H4 (cell line): ENCODE measurements at regions not wholly inside any gene's neighbourhood (a gene's known extent, or its start where the extent isn't known, plus 50 kb on each side); places are given as distances from the start of the nearest gene placed in this dataset.

Experiments used
- DNase-seq: peaks from one replicate; pipeline ENCODE4 v3.0.0-alpha.2; 2015; ENCODE audit warnings: low spot score

DNA sequence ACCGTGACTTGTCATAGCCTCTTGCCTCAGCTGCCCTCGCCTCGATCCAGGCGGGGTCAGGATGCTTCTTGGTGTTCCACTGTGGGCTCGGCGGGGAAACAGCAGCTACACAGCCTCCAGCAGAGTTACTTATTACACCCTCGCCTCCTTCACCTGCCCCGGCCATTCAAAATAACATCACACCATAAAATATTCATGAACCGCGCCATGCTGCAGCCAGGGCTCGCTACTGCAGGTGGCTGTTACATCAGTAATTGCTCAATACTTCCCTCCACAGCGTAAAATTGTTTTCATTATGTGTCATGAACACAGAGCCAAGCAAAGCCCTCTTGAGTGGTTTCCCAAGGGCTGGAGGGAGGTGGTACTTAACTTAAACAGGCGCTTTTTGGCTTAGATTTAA is 241.5 kb upstream of the SP8 start:
- DNase-seq: peak; percentile 85

DNA sequence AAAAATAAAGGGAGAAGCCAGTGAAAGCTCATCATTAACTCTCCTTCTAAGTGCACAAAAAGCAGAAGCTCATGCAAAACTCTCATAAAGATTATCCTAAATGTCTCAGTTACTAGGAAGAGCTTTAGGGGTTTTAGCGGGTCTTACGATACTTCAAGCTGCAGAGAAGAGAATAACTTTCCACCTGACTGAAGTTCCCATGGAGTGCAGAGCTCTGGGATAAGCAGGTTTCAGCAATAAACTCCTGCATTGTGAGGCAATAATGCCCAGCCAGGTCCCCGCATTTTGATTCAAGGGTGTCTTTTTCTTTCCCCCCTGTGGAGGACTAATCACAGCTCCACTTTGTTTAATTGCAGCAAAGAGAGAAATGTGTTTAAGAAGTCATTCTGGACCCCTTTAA is 241.9 kb upstream of the SP8 start:
- no peak for DNase-seq

DNA sequence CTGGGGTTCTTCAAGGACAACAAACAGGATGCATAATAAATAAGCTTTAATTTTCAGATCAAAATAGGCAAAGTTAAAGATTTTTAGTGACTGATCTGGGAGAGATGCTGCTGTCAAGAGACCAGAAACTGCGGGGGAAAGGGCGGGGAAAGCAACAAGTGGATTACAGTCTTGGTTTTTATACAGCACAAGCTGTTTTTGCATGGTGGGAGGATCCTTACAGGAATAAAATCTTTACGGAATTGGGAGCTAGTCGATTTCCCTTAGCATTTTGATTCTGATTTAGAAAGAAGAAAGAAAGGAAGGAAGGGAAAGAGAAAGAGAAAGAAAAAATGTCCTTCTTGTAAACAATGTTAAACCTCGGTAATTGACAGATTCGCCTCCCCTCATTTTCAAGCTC is 242.3 kb upstream of the SP8 start:
- no peak for DNase-seq

DNA sequence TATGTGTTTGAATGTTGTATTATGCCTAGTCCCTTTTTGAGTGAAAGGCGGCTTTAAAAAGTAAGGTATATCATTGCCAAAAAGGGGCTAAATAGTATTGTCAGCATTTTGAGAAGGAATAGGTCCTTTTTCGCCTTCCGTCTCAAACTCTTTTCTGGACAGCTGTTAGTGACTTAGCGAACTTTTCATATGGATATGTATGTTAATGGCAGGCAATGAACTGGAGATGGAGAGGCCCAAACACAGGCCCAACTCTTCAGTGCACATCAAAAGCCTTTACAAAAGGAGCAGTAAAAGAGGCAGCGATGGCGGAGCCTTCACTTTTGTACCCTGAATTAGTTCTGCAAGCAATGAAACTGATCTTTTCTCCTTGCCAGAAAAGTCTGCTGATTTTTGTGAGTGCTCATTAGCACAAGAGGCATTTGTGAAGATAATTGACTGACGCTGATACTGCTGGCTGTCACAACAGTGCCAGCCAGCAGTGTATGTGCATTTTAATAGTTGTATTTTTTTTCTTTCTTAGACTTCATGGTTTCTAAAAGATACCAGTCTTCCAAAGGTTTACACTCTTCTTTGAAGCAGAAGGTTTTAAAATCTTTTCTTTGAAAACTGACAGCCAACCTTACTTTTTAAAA is 243.7 kb upstream of the SP8 start:
- no peak for DNase-seq

DNA sequence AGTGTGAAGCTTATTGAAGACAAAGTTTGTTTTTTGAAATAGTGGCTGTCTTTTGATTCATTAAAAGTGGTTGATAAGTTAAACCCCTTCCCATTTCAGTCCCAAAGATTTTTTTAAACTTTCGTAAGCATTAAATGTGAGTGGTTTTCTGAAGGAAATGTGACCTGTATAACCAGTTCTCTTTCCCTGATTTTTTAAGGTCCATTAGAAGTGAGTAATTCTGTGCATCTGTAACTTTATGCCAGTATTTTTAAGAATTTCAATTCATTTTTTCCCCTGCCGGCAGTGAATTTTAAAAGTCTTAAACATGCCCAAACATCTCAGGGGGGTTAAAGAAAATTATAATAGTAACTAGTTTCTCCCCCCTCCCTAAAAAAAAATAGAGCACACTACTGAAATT is 254.6 kb upstream of the SP8 start:
- DNase-seq: no peak

DNA sequence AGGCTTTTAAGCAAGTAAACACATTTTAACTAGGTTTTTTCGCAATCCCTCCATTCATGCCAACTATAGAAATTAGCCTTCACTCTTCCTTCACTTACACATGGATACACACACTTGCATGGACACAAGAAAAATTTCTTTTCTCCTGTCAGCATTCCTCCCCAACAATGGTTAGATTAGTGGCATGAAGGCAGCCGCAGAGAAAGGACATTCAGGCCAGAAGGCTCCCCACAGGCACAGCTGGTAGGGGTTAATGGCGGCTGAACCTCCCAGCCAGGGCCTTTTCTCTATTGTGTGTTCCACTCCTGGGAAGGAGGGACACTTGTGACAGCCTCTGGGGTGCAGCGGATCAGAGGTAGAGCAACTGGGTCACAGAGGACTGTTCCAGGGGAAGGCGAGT is 255.0 kb upstream of the SP8 start:
- no peak for DNase-seq

DNA sequence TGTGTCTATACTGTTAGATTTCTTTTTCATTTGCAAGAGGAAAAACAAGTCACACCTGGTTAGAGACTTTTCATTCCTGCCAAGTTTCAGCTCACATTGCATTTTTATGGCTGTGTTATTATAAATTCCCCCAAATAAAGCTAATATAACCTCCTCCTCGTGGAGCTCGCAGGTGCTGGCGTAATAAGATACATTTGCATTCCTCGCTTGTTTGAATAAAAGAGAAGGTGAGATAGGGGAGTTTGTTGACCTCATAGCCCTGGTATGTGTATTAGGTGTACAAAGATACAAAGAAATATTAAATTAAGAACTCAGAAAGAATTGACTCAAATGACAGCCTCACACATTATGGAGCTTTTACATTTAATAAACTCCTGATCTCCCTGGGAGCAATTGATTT is 257.7 kb upstream of the SP8 start:
- DNase-seq: no peak

DNA sequence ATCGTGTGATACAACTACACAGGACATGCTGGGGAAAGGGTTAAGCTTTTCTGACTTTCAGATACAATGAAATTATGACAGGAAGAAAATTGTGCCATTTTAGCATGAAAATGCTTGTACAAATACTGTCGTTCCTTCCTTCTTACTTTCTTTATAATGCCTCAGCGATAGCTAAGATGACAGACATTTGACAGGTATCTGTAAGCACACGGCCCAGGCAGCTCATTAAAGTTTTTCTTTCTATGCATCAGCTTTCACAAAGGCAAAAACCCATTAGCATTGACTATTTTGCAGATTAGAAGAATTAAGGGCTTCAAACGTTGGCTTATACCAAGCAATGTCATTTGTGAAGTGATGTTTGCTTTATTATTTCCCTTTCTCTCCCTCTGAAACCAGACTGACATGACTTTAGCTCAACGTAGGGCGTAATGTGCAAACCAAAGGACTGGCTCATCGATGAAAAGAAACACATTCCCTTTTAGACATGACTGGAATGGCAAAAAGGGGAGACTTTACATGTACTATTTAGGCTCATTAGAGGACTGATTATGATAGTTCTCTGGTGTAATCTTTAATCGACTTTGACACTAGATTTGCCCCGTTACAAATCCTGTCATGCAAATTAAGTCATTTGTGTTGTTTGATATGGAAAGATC is 258.4 kb upstream of the SP8 start:
- DNase-seq: no peak

DNA sequence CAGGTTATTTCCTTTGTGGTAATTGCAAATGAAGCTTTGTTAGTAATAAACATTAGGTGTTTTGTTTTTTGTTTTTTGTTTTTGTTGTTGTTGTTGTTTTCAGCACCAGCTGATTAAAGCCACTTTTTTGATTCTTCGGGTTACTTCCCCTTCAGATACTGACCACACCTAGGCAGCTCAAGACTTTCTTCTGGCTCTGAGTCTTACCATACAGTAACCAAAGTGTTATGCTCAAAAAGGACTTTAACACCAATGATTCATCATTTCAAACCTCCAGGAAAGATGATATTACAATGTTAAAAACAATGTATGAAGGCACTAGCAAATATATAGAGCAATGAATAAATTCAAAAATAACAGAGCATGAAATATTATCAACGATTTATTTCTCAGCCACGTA is 265.2 kb upstream of the SP8 start:
- no peak for DNase-seq

DNA sequence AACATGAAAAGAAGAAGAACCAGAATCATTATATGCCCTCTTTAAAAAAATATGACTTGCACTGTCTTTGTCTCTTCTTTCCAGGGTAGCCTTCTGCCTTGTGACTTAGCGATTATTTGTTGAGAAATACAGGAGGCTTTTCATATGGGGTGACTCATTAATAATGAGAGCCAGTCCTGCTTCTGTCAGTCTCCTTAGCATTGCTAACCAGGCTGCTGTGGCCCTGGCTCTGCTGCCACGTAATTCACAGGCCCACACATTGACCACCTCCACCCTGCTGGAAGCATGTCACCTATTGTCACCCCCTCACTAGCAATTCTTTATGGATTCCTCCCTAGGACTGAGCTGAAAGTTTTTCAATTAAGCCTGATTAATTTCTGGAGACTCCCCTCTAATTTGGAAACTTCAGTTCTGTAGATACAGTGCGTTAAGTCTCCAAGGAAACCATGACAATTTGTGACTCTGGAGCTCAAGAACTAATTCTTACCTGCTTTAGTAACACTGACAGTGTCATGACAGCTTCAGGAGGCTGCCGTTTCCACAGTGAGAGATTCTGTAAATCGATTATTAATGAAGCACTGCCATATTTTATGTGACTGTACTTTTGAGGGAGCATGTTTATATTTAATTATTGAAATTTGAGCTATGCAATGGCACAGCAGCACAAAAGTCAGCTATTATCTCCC is 267.9 kb upstream of the SP8 start:
- no peak for DNase-seq

DNA sequence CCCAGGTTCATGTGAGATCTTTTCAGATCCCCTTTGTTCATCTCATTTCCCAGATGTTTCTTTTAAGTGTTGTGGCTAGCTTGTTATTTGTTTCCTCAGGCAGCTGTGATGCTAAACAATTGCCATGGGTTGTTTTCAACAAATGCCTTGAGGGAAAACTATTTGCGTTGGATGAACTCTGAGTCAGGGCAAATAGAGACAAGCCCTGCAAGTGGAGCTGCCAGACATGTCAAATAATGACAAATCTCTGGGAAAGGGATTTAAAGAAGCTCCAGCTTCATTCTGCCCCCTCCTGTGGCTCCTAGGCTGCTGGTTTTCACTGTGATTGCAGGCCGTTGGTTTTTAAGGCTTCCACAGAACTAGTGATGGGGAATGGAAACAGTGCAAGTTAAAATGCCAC is 272.4 kb upstream of the SP8 start:
- no peak for DNase-seq

DNA sequence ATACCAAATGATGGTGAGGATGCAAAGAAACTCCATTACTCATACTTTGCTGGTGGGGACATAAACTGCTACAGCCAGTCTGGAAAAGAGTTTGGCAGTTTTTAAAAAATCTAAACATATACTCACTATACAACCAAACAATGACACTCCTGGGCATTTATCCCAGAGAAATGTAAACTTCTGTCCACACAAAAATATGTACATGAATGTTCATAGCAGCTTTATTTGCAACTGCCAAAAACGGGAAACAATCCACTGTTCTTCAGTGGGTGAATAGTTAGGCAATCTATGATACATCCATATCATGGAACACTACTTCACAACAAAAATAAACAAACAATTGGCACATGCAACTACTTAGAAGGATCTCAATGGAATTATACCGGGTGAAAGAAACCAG is 276.4 kb upstream of the SP8 start:
- no peak for DNase-seq

DNA sequence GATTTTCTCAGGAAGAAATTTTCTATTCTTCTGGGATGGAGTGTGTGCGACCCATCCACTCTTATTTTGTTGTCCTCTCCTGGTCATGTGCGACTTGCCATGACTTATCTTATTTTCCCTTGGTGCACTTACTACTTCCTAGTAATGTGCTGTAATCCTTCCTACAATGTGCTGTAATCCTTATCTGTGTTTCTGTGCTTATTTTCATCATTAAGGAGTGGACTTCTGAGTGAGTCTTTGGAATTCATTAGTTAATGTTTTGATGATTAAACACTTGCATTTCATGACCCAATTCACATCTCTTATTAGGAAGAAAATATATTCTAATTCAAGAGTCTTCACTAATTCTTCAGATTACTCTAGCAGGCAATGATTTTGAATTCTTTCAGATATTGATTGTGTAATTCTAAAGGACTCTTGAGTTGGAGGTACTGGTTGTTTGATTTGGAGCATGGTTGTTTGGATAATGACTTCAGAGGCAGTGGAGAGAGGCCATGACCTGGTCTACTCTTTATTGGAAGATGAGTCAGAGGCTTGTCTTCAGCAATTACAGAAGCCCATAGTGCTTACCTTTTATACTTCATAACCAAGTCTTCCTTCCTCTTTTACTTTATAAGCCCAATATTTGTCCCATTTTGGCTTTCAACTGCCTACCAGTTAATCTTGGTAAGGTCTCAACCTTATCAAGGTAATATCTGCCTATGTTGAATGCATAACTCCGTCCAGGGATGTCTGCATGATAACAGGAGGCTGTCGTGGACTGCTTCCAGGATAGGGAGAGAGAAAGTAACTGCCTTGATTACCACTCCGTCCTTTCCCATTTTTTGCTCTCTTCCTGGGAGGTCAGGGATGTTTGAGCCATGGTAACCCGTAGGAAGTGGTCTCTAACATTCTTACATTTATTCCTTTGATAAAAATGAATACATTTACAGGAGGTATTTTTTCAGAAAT is 278.3 kb upstream of the SP8 start:
- no peak for DNase-seq

DNA sequence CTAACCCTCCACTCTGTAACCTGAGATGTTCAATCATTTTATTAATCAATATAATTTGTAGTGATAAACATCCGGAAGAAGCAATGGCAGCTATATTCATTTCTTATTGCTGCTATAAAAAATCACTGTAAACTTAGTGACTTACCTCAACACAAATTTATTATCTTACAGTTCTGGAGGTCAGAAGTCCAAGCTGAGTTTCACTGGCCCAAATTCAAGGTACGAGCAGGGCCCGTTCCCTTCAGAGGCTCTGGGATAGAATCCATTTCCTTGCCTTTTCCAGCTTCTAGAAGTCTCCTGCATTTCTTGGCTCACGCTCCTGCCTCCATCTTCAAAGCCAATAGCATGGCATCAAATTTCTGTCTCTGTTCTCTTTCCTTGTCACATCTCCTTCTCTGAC is 279.5 kb upstream of the SP8 start:
- no peak for DNase-seq

DNA sequence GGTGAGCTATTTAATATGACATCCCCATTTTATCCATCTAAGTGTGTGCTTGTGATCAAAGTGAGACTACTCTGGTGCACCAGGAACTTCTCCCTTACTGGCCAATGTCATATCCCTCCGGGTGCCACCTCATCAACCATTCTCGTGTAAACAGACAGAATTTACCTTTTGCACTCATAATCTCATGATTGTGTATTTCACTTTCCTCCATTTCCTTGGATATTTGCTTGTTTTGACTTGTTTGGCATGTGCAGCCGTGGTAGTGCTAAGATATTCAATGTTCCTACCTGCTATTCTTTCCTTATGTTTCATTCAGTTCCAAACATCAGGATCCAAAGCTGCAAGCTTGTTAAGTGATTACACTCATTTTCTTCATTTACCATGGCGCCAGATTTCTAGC is 280.5 kb upstream of the SP8 start:
- no peak for DNase-seq

DNA sequence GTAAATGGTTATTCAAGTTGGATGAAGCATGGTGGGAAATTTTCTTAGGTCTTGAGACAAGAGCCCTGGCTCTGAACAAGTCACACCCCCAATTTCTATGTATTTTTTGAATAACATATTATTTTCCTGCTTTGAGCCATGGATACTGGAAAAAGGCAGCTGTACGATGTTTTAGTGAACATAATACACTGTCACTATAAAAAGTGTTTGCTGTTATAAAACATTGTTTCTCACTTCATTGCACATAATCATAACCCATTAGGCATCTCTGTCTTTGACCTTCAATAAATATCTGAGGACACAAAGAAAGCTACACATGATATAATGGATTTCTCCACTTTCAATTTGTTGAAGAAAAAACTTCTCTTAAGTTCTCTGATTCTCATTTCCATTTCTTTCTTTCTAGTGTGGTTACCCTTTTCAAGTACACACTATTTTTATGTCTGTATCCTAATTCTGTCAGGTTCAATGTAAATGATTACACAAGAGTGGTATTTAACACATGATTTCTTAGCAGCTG is 283.9 kb upstream of the SP8 start:
- DNase-seq: no peak

DNA sequence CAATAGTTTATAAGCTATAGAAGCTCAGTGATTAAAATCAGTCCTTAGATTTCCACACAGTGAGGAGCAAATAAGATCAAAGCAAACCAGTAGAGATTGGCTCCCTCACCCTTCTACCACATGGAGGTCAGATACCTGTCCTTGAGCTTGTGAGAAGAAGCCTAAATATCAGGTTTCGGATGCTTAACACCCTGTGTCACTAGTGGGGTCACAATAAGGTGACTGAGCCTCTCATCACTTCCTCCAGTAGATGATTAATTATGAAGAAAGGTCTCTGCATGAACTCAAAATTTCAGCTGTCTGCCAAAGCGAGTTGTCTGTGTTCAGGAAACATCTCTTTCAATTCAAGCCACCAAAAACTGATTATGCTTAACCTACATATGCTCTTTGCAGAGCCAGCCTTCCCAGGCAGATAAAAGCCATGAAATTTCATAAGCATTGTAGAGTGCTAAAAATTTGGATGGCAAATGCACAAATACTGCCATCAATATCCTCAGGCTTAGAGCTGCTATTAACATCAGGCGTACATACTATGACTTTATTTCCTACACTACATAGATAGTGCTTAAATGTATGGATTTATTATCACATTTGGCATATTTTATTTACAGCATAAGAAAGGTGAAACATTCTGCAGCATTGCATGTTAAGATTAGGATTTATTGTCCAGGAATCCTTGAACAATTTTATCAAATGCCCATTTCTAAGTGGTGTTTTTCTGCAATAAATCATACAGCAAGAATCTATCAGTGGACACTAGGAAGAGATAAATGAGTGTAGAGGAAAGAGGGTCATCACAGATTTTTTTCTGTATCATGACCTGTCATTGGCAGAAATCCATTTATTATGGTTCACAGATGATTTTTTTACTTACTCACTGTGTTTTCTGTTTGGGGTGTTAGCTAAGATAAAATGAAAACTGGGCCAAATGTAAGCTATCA is 285.1 kb upstream of the SP8 start:
- DNase-seq: no peak

DNA sequence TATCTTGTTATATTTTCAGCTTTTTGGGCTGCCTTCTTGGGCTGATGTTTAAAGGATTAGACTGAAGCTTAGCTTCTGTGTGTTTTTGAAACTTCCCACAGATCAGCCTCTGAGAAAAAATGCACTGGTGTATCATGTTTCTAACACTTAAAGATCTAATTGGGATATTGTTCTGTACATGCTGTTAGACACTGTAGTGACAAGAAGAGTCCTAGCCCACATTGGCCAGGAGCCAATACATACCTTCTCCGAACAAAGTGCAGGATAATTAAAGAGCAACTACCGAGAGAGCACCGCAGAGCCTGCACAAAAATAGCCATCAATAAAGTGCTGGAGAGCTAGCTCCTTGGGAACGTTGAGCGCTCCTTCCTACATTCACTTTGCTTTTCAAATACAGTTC is 289.4 kb upstream of the SP8 start:
- no peak for DNase-seq

DNA sequence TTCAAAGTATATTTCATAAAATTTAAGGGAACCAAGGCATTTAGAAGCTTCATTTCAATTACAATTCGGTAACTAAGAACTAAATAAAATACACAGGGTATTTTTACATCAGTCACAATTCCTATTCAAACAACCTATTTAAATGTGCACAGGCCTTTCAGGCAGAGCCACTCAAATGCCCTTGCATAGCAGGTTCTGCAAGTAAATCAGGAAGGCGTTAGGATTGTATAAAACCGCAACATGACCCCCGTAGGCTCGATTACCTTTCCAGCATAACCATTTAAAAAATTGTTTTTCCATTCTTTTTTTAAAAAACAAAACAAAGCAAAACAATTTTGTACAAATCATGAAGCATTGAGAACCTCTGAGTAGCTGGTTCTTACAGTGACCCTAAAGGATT is 289.9 kb upstream of the SP8 start:
- DNase-seq: no peak

DNA sequence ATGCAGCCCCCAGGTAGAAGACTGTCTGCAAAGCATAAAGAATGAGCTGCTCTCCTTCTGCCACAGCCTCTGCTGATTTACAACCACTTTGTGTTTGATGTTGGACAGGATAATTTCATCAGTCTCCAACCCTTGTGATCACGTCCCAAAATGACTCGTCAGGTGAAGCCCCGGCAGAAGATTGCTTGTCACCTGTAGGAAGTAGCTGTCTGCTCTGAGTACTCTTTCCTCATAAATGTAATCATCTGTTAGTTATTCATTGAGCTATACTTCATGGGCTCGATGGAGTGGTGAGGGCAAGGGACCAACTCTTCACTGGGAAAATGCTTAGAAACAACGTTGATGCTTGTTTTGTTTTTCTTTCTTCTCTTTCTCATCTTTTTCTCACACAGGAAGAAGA is 290.9 kb upstream of the SP8 start:
- no peak for DNase-seq

DNA sequence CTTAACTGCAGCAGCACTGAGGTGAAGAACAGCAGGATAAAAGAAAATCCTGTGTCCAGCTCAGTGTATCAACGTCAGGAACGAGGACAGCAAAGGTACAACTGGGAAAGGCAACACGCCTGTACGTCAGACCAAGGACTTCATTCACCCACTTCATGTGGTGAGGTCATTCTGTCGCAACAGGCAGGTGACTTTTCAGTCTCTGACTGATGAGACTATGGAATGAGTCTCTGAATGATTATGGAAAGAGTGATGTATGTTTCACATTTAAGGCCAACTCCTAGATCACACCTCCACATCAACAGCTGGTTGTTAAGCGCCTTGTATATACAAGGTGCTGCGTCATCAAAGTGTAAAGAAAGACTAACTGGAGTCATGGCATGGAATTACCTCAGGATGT is 297.6 kb upstream of the SP8 start:
- DNase-seq: no peak
